GM10266 (cell line): ENCODE measurements at regions not wholly inside any gene's neighbourhood (a gene's known extent, or its start where the extent isn't known, plus 50 kb on each side); places are given as distances from the start of the nearest gene placed in this dataset.
"Not testable (repeated sequence)": the region's sequence is repeated elsewhere in the genome, so short reads cannot be mapped to it uniquely, and the experiment has no call there.

ENCODE experiments used
- DNase-seq: peaks from one replicate; pipeline ENCODE4 v3.0.0; 2012; ENCODE audit errors: extremely low spot score
- TF ChIP-seq, protein P1 (sequence below): IDR thresholded peaks from 2 replicates; pipeline ENCODE4 v1.5.1; 2012; ENCODE audit warnings: mild to moderate bottlenecking, low read depth; ENCODE audit not compliant: control insufficient read depth, insufficient read depth; ENCODE audit errors: missing control alignments

DNA sequence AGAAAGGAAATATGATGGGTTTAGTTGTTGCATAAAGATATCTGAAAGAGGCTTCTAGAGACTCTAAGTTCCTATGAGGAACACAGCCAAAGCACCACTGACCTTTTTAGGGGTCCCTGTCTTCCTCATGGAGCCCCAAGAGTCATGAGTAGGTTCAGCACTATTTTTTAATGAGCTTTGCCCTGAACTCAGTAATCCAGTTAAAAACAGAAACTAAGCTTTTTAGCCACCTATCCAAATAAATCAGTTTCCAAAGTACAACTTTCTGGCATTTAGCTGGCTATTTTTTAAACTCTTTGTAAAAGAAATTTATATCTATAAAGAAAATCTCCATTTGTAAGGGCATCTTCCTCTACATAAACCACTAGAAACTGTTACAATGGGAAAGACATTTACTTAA is 241.8 kb upstream of the UBASH3B start:
- no peak for DNase-seq
- TF ChIP-seq, protein P1, sequence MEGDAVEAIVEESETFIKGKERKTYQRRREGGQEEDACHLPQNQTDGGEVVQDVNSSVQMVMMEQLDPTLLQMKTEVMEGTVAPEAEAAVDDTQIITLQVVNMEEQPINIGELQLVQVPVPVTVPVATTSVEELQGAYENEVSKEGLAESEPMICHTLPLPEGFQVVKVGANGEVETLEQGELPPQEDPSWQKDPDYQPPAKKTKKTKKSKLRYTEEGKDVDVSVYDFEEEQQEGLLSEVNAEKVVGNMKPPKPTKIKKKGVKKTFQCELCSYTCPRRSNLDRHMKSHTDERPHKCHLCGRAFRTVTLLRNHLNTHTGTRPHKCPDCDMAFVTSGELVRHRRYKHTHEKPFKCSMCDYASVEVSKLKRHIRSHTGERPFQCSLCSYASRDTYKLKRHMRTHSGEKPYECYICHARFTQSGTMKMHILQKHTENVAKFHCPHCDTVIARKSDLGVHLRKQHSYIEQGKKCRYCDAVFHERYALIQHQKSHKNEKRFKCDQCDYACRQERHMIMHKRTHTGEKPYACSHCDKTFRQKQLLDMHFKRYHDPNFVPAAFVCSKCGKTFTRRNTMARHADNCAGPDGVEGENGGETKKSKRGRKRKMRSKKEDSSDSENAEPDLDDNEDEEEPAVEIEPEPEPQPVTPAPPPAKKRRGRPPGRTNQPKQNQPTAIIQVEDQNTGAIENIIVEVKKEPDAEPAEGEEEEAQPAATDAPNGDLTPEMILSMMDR, result no peak

DNA sequence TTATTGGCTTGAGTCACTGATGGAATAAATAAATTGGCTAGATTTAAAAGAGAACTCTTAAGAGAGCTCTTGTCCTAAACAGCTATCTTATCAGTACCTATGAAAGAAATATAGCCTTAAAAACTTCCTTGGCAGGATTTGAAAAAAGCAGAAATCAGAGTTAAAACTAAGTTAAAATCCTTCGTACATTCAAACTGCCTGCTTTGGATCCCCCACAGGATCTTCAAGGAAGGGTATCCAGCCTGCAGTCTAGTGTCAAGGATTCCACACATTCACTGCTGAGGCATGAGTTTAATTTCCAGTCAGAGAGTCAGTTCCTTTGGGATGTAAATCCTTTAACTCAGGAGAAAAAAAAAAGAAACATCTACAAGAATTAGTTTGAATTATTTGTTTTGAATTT is 242.9 kb upstream of the UBASH3B start:
- TF ChIP-seq, protein P1, result no peak
- no peak for DNase-seq

DNA sequence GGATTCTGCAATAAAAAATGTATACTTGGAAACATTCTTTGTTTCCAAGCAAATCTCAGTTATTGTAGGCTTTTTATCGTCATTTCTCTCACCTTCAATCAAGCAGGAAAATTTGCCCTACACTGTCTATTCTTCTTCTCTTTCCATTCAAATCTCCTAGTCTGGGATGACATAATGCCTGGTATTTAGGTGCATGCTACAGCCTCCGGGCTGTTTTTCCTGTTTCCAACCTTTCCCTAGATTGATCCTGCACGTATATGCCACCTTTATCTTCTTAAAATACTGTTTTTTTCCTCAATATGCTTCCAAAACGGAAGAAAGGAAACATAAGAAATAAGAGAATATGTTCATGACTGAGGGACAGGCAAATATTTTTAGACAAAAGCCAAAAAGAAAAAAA is 249.1 kb upstream of the UBASH3B start:
- DNase-seq, result no peak
- TF ChIP-seq, protein P1, result no peak

DNA sequence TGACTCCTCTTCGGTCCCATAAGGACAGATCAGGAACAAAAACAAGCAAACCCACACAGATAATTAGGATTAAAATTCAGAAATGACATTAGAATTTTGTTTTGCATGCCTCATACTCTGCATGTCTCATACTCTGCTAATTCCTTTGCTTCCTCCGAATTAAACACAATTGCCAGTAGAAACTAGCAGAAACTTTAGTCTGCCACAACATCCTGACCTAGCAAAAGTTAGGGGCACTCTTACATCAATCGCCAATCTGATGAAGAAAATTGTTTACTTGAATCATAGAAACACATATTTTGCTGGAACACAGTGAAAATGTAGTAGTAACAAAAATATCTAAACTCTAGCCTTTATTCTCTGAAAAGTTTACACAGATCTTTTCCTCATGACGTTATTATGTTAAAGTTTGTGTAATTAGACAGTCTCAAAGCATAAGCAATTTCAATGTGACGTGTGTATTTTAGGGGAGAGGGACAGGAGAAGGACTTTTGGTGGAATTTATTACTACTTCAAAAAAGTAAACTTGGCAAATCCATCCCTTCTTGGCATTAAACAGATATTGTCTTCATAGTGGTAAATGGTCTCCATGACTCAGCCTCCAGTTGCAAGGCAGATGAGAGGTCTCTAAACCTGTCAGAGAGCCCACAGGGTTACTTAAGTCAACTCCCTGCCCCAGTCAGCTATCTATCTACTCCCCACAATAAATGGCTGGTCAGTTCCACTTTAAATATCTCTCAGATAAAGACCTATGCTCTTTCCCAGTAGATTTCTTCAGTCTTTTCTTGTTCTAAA is 249.8 kb upstream of the UBASH3B start:
- TF ChIP-seq, protein P1, result no peak
- no peak for DNase-seq

DNA sequence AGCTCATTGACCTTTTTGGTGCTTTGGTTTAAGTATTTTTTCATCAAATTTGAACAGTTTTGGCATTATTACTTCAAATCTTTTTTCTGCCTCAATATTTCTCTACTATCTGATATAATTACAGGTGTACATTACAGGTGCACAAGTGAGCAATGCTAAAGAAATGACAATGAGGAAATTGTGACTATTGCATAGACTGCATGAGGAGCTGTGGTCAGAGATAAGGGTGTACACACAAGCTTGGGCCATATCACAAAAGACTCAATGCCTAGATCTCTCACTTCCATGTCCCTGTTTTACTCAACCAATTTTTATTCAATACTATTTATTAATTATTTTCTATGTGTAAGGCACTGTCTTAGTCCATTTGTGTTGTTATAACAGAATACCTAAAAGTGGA is 251.0 kb upstream of the UBASH3B start:
- DNase-seq, result no peak
- TF ChIP-seq, protein P1, result no peak

DNA sequence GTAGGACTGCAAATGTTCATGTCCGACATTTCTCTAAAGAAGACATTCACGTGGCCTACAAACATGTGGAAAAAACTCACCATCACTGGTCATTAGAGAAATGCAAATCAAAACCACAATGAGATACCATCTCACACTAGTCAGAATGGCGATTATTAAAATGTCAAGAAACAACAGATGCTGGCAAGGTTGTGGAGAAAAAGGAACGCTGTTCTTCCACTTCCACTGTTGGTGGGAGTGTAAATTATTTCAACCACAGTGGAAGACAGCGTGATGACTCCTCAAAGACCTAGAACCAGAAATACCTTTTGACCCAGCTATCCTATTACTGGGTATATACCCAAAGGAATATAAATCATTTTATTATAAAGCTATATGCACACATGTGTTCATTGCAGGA is 253.9 kb upstream of the UBASH3B start:
- not testable (repeated sequence) for DNase-seq

DNA sequence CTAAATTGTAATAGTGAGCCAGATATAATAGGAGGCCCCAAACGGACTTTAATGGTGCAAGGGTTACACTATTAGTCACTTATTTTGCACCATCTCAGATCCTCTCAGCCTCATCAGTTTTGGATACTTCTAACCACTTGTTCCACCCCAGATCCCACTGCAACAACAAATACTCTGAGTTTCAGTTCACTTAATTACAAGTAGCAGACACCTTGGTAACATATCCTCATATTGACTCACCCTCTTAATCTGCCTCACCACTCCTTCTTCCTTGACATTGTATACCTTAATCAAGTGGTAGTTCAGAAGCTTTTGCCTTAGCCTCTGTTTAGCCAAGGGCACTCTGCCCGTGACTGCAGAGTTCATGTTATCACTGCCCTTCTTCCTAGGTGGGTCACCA is 256.1 kb upstream of the UBASH3B start:
- no peak for DNase-seq
- TF ChIP-seq, protein P1, result no peak

DNA sequence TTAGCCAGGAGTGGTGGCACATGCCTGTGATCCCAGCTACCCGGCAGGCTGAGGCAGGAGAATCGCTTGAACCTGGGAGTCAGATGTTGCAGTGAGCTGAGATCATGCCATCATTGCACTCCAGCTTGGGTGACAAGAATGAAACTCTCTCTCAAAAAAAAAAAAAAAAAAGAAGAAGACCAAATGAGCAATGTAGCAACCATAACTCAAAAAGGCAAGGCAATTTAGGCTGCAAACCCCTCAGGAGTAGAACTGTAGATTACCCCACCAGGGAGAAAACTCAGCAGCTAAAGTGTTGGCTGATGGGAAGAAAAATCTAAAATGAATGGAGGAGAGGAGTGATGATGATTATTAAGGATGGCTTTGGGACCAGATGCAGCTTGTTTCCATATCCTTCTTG is 256.7 kb upstream of the UBASH3B start:
- no peak for DNase-seq
- TF ChIP-seq, protein P1, result no peak
